Suppressor macrophage treated with lipopolysaccharide for 1 hour (primary cell): ENCODE measurements at regions not wholly inside any gene's neighbourhood (a gene's known extent, or its start where the extent isn't known, plus 50 kb on each side); places are given as distances from the start of the nearest gene placed in this dataset.
"Not testable (repeated sequence)": the region's sequence is repeated elsewhere in the genome, so short reads cannot be mapped to it uniquely, and the experiment has no call there.

Experiments
- DNase-seq, 3 donors: peaks; one replicate each; pipeline ENCODE4 v3.0.0-alpha.2; 2020 to 2022

- DNase-seq: no peak
These were observed 550.2 kb upstream of the SALL3 start for GRCh38 chr18:78429127-78430108.

DNA sequence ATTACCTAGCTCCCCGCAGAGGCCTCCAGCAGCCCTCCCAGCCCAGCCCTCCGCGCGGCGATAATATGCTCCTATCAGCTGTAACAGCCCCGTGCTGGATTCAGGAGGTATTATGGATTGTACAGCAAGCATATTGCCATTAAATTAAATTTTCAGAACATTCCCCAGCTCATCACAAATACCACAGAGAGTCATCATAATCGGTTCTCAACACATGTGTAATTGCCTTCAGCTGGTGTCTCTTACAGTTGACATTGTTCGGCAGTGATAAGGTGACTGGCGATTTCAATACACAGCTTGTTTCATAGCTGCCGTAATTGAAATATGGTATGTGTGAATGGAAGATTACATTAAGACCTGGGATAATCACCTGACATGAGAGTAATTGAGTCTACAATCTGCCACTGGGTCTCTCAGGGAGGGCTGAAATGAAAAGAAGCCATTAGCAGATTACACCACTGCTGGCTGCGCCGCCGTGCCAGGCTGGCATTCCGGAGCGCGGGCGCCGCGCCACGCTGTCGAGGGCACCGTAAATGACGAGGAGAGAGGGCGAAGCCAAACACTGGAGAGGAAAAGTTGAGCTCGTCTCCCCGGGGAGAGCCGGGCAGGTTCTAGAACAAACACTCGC lies 549.4 kb upstream of the SALL3 start:
- DNase-seq: no peak

DNA sequence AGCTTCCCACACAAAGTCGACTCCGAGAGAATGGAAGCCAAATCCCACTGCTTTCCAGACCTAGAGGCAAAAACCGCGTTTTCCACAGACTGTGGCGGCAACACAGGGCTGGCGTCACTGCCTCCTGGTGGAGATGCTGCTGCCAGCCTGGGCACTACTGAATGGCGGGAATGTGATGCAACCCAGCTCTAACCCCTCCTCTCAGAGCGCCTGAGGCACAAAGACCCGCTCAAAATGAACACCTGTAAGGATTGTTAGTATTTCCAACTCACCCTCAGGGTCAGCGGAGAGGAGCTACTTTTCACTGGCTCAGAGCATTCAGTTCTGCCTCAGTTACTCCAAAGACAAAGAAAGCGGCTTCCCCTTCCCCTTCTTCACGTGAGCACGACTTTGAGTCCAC lies 548.0 kb upstream of the SALL3 start:
- no peak for DNase-seq

DNA sequence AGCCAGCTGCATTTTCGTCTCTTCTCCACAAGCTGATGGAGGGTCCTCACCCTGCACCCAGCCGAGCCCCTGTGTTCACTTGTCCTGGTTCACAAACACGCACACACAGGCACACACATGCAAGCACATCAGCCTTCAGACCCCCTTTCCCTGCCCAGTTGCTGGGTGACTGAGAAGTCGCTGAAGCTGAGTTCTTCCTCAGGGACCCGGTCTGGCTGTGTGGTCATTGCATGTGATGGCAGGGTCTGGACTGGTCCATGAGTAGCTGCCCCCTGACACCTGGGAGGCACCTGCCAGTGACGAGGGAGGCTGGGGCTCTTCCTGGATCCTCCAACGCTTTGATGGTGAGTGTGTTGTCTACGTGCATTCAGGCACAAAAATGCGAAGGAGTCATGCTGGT lies 546.1 kb upstream of the SALL3 start:
- DNase-seq: no peak

DNA sequence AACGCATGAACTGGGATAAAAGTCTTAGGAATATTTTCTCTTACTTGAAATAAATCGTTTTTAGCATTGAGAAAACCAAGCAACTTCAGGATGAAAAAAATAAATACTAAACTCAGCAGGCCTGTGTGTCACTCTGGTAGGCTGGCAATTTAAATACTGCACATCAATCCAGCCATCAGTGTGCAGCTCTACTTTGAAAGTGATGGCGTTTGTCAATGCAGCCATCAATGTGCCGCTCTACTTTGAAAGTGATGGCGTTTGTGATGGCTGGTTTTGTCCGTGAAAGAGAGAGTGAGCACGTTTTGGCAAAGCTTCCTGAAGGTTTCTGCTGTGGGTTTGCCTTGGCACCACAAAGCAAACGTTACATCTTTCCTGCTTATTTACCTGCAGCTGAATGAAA lies 543.5 kb upstream of the SALL3 start:
- no peak for DNase-seq

DNA sequence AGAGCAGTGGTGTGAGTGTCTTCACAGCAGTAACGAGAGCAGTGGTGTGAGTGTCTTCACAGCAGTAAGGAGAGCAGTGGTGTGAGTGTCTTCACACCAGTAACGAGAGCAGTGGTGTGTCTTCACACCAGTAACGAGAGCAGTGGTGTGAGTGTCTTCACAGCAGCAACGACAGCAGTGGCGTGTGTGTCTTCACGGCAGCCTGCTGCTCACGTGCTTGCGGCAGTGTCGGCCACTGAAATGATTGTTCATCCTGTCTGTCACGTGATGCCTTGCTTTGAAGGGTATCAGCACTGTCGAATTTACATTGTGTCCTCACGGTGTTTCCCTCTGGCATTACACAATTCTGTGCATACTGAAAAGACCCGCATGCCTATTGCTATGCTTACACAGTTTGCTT lies 541.4 kb upstream of the SALL3 start:
- DNase-seq: not testable (repeated sequence)

DNA sequence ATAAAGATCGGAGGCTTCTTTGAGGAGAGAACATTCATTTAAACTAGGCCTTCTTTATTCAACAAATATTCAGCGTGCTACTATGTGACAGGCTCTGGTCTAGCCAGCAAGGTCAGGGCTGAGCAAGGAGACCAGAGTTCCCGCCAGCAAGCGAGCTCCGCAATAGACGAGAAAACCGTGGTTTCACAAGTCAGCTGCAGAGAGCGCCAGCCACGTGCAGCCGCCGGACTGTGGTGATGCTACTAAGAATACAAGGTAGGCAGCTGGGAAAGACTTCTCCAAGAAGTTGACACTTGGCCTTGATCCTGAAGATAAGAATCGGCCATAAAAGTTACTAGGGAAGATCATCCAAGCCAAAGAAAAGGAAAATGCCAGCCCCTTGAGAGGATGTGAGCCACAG lies 533.7 kb upstream of the SALL3 start:
- no peak for DNase-seq

DNA sequence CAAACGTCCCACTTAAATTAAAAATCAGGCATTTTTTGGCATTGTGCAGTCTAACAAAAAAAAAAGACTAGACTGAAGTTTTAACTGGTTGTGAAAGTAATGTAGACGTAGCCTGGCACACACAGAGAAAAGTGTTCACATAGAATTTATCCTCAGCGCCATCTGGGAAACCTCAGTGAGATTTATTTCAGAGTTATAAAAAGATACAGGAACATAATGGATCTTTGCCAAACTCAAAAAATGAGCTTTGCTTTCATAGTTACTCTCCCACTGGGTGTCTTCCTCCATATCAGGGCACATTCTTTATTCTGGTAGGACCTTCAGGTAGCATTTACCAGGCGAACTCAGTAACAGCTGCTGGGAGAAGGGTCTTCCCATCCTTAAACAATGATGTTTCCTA lies 532.4 kb upstream of the SALL3 start:
- no peak for DNase-seq

DNA sequence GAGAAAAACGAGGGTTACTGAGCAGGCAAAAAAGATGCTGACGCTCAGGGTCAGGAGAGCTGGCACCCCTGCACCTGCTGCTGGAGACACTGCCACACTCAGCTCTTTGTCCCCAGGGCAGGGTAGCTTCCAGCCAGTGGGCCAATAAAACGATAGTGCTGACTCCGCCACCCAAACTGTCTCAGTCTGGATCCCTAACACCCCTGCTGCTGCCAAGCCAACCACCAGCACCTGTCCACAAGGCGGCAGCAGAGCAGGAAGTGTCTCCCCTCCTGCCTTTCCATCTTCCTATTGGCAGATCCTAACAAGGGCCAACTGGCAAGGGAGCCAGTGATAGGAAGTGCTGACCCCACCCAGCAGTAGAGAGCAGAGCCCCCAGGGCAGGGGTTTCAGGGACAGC lies 531.5 kb upstream of the SALL3 start:
- DNase-seq: no peak

DNA sequence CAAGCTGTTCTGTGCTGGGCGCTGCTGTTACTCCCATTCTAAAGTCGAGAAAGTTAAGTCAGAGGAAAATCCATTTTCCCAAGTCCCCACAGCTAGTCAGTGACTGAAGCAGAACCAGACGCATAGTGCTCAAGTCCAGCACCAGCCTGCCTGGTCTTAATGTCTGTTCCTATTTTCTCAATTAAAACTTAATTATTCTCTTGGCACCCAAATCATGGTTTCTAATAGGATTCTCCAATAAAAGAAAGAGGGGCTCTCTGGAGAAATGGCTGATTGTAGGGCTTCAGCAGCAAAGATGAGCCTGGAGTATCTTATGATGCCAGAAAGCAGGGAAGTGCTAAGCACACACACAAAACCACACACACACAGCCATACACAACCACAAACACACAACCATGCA lies 531.0 kb upstream of the SALL3 start:
- no peak for DNase-seq

DNA sequence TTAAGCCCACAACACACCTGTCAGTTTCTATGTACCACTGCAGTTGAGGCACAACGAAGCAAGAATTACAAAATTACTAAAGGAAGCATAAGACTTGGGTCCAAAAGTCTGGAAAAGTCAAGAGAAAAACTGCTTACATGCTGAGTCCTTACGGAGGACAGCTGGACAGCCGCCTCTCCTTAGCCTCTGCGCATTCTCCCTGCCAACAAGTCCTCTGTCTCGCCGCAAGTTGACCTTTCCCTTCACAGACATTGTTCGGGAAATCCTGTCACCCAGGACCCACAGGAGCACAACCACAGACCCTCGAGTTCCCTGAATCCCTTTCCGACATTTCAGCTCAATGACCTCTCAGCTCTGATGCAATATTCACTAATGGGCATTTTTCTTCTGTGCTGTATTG lies 525.4 kb upstream of the SALL3 start:
- DNase-seq: no peak

DNA sequence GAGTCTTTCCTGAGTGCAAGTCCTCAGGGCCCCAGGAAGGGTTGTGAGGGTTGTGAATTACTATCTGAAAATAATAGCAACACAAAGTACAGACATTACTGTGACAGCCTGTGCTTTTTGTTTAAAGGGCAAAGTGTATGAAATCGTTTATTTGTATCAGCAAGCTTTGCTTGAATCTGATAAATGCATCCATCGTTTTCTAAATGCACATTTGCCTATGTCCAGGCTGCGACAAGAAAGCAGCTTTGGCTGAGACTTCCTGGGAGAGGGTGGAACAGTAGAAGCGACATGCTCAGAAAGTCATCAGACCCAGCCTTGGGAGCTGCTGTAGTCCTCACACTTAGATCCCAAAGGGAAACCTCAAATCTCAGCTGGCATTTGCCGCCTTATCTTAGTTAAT lies 524.2 kb upstream of the SALL3 start:
- no peak for DNase-seq

DNA sequence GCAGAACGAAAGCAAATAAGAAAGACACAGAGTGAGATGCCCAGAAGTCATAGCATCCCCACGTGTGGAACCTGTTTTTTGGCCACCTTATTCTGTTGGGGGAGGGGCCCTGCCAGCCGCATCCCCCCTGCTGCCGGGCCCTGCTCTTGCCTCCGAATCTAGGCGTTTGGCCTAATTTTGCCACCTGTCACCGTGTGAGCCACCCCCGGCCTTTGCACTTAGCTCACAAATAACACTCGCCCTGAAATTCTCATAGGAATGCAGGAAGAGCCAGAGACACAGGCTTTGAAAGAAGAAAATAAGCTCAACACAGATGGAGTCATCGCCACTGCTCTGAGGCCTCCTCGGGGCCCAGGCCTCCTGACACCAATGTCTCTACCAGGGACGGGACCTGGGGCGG lies 522.6 kb upstream of the SALL3 start:
- no peak for DNase-seq

GRCh38 chr18:78457731-78458130 lies 521.9 kb upstream of the SALL3 start:
- no peak for DNase-seq

- DNase-seq: no peak
These were observed 521.3 kb upstream of the SALL3 start for GRCh38 chr18:78458356-78458755.

- no peak for DNase-seq
These were observed 520.0 kb upstream of the SALL3 start for GRCh38 chr18:78459668-78460067.

DNA sequence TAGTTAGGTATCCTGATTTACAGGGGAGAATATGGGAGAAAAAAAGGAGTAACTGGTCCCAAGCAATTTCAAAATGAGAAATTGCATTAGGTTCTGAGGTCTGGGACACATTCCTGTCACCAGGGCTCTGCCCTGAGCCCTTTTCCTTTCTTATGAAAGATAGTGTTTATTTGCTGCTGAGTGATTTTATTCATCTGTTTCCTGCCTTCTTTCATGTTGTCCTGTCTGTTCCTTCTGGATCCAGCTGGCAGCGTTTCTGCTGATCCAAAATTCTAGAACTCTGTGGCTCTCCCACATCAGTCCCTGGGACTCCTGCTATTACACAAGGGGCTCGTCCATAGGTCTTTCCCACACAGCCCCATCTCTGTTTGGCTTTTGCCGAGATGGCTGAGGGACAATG lies 519.1 kb upstream of the SALL3 start:
- no peak for DNase-seq

GRCh38 chr18:78473563-78473962 lies 506.1 kb upstream of the SALL3 start:
- no peak for DNase-seq

DNA sequence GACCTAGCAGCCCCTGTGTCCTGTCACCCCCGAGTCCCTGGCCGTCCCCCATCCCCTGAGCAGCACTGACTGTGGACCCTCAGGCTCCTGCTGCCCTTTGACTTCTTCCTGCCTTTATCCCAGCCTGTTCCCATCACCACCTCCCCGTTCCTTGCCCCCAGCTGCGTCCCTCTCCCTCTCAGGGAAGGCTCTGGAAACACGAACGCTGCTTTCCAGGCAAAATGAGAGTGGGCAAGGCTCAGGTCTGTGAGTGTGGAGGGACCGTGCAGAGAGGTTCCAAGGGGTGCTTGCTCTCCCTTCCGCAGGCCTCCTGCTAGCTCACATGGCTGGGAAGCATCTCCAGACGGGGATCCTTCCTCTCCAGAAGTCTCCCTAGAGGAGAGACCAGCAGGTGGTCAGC lies 501.8 kb upstream of the SALL3 start:
- no peak for DNase-seq

- no peak for DNase-seq
These were observed 500.2 kb upstream of the SALL3 start for GRCh38 chr18:78479443-78479842.

DNA sequence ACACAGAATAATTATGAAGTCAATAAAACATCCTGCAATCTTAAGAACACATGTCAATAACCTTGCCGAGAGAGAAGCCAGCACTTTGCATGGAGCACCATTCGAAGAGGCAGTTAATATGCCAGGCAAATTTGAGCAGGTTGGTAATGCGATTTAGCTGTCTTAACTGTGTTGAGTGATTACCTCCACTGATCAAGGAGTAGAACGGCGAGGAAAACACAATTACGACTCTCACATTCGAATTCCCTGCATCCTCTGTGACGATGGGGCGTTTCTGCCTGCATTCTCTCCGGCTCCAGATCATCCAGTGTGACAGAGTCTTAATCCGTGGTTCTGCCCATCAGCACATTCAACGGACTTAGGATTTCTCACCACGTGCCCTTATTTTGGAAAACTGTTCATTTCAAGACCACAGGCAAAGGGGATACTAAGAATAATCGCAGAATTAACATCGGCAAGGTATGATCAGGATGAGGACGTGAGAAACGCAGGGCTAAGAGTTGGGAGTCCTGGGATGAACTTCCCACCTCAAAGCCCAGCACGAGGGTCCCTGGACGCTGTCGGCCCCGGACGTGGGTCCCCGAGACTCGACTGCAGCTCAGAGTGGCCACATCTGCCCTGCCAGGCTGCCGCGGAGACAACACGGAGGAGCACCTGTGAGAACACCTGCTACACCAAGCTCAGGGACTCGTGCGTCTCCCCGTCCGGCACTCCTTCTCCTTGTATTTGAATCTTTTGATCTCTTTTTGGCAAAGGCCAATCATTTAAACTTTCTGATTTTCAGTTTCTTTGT lies 499.2 kb upstream of the SALL3 start:
- DNase-seq: no peak

- no peak for DNase-seq
These were observed 497.2 kb upstream of the SALL3 start for GRCh38 chr18:78482378-78482777.

GRCh38 chr18:78487649-78488048 lies 492.0 kb upstream of the SALL3 start:
- DNase-seq: no peak
